Stimulated activated CD4-positive, alpha-beta T cell treated with anti-CD3 and anti-CD28 coated beads, Interleukin-1b, Interleukin-23, amount 100 ng/mL, for 4 hours (primary cell): ENCODE measurements at regions not wholly inside any gene's neighbourhood (a gene's known extent, or its start where the extent isn't known, plus 50 kb on each side); places are given as distances from the start of the nearest gene placed in this dataset.

Source experiments
- DNase-seq, 2 donors: peaks; one replicate each; pipeline ENCODE4 v3.0.0-alpha.2; 2020; ENCODE audit warnings: low read depth in 2 of 2

DNA sequence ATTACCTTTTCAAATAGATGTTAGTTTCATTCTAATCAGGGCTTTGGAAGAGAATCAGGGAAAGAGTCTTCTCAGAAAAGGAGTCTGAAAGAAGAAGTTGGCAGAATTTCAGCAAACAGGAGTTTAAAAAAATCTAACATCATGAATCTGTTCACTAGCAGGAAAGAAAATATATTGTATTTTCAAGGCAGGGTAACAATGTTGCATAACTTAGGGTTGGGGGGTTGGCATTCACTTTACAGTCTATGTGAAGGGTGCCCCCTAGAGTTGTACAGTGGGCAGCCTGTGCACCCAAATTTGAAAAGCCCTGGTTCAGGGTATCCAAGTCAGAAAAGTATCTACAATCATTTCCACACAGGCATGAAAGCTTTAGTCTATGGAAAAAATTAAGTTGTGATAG lies 348.4 kb upstream of the SLC30A5 start:
- DNase-seq: no peak

DNA sequence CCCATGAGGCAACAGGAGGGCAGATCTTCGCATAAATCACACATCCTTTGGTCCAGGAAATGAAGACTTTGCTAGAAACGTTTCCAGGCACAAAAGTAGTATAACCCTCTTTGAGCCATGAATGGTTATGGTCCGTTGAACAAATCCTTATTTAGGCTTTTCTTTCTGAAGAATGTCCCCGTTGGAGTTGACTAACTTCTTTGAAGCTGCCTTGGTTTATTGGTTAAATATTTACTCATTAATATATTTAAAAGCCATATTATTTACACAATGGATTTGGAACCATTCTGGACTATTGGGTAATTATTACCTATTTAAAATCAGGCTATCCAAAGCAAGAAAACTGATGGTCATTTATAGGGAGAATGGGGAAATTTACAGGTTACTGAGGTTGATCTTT lies 347.6 kb upstream of the SLC30A5 start:
- no peak for DNase-seq

DNA sequence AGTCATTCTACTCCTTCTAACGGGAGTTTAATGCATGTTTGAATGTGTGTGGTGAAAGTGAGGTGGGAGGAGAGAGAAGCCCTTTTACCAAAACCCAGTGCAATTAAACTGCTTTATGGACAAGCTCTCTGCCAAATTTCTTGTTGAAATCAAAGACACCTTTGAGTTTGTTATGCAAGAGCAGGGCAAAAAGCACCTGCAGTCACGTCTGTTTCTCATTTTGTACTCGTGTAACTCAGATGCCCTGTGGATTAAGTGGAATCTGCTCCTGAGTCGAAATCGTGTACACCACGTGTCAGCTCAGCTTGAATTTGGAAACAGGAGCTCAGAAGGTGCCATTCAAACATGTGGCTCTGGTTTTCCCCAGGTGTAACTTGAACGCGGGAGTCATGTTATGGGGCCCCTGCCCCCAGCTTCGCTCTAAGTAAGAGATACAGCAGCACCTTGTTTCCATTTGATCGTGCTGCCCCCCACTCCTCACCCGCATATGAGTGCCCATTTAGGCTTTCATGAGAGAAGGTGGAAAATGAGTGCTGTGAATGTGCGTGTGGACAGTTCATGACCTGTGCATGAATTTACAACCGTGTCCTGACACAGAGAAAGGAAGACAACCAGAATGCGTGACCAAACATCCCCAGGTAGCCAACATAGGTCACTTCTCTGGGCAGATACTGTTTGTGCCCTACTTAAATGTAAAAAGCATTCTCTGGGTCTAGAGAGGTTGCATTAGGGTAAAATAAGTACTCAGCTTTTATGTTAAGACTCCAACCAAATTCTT lies 347.0 kb upstream of the SLC30A5 start:
- DNase-seq: no peak

DNA sequence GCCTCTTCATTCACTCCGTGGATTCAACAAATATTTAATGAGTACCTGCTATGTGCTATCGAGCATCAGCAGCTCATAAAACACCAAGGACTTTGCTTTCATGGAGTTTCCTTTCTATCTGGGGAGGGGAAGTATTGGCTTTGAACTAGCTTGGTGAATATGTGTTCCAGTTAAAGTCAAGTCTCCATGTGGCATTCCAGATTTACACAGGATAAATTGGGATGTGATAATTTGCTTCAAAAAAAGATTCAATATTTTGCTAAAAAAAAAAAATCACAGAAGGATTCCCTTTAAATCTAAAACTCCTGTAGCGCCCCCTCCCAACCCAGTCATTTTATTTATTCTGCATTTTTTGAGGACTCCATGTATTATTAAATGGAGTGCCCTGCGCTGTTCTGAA lies 346.3 kb upstream of the SLC30A5 start:
- DNase-seq: no peak

DNA sequence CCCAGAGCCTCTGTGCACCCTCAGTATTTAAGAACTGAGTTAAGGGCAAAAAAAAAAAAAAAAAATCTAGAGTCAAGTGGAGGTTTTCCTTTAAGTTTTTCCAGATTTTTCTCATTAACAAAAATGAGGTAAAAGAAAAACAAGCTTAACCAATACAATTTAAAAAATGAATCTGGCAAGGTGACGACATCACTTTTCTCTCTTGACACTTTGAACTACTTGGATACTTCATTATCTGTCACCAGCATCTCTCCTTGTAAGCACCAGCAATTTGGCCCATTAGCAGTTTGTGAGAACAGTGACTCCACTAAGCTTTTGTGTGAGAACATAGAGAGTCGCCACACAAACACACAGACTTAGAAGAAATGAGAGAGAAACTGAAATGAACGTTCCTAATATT lies 345.7 kb upstream of the SLC30A5 start:
- no peak for DNase-seq

DNA sequence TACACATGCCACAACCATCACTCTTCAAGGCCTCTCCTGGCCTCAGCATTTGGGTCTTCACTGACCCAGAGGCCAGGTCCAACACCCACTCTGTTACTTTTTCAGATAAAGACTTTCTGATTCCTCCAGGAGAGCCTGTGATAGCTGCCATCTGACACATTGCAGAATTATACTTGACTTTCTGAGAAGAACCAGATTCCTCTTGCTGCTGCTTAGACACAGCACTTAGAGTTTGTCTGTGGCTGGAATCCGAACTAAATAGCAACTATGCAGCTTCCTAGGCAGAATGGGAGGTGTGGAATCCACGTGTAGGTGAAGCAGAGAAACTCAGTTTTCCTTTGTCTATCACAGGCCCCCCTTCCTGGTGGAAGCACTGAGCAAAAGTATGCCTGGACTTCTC lies 344.7 kb upstream of the SLC30A5 start:
- no peak for DNase-seq

DNA sequence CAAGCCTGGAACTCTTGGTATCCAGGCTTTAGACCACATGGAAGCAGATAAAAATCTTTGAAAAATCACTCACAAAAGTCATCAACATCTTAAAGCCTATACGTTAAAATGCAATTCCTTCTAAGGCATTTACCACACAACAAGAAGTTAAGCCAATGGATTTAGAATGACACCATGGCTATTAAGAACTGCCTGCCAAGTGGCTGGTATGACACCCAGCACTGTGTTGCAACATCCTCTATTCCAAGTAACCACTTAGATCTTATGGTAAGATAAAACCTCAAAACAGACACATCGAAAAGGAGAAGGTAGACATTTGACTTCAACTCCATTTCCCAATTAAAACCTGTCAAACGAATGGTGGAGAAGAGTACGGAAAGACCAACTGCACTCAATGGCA lies 344.2 kb upstream of the SLC30A5 start:
- no peak for DNase-seq

DNA sequence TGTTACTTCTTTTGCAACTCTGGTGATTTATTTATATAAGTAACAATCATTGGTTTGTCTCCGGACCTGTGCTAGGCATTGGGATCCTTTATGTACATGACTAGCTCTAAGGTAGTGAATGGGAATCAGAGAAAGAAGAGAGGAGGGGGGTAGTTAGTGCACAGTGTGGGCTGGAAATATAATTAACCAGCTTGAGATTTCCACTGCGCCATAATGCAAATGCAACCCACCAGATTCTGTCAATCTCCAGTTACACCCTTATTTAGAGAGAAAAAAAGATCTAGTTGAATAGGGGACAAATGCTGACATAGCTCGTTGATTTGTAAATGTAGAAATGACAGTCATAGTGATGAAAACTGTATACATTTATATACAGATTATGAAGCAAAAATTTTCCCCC lies 342.2 kb upstream of the SLC30A5 start:
- DNase-seq: no peak

DNA sequence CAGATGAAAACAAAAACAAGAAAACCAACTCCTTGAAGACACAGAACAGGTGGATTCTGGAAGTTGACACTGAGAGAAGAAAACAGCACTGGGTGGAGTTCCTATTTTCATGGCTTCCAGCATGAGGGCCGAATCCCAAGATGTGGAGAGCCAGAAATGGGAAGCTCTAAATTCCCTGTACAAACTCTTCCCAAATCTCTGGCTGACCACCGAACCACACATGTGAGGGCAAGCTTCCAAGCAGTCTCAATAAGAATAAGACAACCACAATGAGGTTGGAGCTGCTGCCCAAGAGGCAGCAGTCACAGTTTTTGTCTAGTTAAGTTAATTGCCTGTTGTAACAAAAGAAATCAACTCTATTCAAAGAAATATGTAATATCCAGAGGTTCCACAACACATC lies 339.3 kb upstream of the SLC30A5 start:
- DNase-seq: no peak

DNA sequence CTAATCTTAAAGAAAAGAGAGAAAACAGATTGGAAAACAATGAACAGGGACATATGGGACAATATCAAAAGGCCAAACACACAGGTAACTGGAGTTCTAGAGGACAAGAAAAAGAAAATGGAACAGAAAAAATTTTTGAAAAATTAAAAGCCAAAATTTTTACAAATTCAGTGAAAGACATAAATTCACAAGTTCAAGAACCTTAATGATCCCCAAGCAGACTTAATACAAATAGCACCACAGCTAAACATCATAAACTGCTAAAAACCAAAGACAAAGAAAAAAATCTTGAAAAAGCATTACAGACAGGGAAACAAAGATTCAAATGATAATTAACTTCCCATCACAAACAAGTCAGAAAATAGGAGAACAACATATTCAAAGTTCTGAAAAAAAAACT lies 338.5 kb upstream of the SLC30A5 start:
- DNase-seq: no peak

DNA sequence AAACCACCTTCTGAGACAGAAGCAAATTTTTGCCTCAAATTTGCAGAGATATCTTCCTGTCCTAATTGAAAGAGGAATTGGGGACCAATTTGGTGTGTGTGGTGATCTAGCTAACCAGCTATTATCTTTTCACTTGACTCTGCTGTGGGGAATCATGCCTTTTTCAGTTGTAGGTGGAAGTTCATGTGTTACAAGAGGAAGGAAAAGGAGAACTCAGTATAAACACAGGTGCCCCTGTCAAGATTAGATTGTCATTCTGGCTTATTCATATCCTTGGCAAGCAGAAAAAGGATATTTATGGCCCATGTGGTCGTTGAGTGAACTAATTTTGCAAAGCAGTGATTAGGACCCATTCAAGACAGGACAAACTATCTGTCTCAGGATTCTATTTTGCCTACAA lies 336.8 kb upstream of the SLC30A5 start:
- DNase-seq: no peak

DNA sequence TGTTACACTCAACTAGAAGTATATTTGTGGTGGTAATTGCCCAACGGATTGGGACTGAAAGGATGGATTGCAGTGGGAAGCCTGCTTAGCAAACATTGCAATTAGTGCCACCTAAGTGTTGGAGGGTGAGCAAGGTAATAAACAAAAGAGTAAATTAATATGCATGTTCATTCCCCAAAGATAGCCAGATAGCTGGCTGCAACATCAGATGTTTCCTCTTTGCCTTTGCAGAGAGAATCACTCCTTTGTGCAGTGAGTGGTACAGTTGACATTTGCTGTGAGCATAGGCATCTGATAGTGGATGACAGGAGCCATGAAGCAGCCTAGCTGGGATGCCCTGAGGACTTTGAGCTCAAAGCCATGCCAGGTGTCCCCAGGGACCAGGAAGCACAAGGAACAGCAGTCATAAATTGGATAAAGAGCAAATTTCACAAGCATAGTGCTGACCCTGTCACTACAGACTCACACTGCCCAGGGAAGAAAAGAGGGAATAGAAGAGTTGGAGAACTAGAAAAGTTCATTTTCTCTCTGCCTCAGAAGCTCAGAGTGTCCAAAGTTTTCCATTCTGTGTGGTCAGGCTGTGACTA lies 336.1 kb upstream of the SLC30A5 start:
- no peak for DNase-seq

DNA sequence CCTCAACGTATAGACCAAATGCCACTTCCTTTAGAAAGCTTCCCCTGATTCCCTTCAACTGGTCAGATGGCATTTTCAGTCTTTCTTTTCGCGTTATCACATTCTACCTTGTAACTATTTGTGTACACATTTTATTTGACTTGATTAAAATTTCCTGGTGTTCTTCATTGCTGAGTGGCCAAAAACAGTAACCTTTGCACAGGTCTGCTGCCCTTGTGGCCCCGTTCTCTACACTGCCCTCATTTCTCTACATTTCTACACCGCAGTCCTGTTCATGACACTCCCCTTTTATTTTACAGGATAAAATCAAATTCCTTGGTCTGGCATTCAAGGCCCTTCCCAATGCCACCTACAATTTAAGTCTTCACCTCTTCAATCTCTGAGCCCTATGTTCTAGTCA lies 334.2 kb upstream of the SLC30A5 start:
- DNase-seq: no peak

DNA sequence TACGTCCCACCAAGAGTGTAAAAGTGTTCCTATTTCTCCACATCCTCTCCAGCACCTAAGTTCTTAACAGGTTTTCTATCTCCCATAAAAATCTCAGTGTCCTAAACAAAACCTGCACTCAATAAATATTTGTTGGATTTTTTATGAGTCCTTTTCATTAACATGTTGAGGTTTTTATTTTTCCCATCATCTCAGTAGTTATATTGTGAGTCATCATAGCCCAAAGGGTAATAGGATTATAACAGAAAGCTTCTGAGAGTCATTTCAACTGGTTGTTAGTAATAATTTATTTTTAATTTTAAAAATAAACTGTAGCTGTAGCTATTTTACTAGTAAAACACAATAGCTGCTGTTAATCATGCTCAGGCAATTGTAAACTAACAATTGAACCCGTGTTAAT lies 331.6 kb upstream of the SLC30A5 start:
- DNase-seq: no peak

DNA sequence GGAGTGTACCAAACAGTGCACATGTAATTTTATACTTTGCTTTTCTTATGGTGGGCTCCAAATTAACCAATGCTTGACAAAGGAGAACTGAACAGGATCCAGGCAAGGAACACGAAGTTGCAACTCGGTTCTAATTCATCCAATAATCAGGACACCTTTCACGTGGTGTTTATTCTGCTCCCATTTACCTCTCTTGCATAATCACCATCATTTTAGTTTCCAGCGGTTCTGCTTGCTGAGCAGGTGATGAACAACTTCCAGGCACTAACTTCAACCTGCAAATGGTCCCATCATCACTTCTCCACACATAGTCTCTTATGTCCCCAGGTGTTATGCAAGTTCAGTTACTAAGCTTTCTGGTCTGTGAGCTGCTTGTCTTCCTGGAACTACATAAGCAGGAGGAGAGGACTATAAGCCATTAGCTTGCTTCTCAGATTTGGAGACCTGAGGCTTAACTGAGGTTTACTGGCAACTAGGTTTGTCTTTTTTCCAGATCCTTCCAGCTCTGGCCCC lies 326.8 kb upstream of the SLC30A5 start:
- DNase-seq: no peak

DNA sequence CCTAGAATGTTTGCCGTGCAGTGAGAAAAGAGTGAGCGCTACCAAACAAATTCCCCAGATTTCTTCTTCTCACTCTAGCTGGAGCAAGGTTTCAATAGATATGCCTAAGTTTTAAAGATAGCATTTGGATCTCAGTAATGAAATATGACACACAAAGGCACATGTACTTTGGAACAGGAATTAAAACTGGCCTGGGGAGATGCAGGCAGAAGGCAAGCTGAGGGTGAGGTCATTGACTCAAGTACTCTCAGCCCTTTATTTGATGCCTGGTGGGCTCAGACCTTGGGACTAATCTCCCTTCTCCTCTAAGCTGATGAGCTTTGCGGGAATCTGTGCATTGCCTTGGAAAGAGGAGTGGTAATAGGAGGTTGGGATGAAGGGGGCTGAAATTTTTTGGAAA lies 323.3 kb upstream of the SLC30A5 start:
- DNase-seq: no peak

DNA sequence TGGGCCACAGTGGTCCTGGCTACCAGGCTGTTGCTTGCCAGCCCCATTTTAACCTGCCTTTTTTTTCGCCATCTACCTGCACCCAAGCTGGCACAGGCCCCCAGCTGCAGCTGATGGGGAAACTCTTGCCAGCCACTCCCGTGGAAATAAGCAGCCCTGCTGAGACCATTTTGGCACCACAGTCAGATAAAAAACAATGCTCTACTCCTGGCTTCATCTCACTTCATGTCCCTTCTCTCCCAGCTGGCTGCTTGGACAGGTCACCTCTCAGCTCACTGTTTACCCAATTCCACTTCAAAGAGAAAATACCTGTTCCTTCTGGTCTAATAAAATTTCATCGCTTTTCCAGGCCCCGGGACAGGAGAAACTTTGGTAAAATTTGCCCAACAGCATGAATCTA lies 322.6 kb upstream of the SLC30A5 start:
- no peak for DNase-seq

DNA sequence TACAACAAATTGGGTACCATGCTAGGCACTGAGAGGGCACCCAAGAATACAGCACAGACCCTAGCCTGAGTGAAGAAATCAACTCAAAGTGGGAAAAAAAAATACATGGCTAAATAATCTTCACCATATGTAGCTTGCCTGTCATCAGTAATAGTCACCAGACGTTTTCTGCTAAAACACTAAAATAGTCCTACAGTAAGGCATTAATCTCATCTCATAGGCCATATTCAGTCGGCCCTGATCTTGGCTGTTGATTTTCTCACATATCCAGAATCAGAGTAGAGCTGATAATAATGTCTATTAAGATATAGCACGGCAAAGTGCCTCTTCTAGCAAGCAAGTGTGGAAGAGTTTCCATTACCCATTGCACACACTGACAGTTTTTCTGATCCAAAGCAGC lies 322.1 kb upstream of the SLC30A5 start:
- no peak for DNase-seq

DNA sequence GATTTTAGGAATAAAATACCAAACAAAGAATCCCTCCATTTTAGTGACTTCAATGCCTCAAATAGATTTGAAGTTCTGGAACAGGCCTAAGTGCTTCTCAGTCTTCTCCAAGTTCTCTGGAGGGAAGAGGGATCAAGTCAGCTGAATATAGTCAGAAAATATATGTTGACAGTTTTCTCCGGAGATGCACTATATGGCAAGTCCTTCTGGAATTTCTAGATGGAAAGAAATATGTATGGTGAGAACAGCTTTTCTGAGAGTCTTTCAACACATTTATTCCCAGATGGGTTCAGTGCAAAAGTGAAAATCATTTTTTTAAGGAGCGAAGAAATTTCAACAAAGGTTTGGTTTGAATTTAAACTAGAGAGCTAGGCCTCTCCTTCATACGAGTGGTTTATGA lies 317.4 kb upstream of the SLC30A5 start:
- no peak for DNase-seq

DNA sequence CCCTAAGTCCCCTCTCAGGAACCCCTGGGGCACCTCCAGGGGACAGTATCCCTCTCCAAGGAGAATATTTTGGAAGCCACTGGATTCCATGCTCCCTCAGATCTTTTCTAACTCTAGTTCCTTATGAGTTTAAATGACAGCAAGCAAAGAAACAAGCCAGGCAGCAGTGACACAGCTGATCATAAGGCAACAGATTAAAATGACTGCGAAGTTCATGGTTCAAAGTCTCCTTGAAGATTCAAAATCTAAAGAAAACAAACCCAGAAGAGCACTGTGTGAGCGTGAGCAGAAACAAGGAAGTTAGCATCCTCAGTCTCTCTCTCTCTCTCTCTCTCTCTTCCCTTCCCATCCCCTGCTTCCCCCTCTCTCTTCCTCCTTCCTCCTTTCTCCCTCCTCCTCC lies 316.7 kb upstream of the SLC30A5 start:
- DNase-seq: no peak

DNA sequence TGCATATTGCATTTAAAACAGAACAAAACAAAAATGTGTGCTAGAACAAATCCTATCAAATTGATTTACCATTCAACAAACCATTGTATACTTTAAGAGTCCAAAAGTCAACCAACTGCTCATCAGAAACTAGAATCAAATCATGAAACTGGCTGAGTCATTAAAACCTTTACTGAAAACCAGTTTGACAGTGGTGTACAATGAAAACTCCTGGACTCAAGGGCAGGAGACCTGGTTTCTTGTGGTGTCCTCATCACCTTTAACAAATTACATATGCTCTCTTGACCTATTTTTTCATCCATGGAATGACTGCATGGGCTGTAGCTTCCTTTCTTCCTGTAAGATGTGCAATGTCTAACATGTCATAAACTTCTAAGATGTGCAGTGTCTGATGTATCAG lies 315.3 kb upstream of the SLC30A5 start:
- no peak for DNase-seq

DNA sequence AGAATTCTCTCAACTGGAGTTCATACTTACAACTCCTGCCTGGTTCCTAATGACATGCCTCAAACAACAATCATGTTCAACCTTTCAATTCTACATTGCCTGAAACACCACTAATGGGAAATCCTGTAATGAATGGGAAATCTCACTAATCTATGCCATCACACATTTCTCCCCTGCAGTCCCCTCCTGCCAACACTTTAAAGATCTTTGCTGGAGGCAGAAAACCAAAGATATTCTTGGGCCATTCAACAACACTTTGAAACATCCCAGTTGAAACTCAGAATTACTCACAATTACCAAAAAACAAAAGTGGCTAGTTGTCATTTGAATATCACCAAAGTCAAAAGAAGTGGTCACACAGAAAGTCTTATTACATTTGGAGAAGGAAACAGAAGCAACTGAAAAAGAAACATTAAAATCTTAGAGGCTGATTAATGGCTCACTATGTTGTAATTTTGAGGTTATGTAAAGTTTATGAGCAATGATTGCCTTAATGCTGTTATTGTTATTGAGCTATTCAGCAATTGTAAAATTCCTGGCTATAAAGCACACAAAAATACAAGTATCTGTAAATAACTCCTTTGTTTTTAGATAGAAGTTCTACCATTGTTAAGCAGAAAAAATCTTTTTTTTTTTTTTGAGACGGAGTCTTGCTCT lies 313.4 kb upstream of the SLC30A5 start:
- no peak for DNase-seq

DNA sequence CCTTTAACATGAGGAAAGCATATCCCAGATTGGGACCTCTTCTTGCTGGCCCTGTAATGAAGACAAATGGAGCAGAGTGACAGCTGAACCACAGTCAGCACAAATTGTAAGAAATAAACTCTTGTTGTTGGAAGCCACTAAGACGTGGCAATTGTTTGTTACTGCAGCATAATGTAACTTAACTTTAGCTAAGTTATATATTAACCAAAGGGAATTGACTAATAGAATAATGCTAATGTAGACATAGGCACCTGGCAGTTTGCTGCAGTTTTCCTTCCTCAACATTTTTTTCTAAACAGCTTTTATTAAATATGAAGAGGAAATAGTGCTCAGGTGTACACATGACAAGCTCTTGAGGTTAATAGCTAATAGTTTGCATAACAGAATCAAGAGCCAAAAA lies 300.7 kb upstream of the SLC30A5 start:
- no peak for DNase-seq
